Keratinocyte (primary cell): ENCODE measurements at regions not wholly inside any gene's neighbourhood (a gene's known extent, or its start where the extent isn't known, plus 50 kb on each side); places are given as distances from the start of the nearest gene placed in this dataset.

ENCODE experiments used
- EZH2 ChIP-seq: IDR thresholded peaks from one replicate; pipeline ENCODE4 v1.6.1; 2012; ENCODE audit warnings: inconsistent platforms, mild to moderate bottlenecking, low read length, moderate library complexity
- TF ChIP-seq, protein P1 (sequence below), 3 experiments: IDR thresholded peaks in 1 of 3; conservative IDR thresholded peaks in 1 of 3; optimal IDR thresholded peaks in 1 of 3; 2 replicates in 2 of 3; 3 replicates in 1 of 3; pipeline versions ENCODE3 to v1.5.1; 2011; ENCODE audit warnings: low read length in 3 of 3, mild to moderate bottlenecking in 3 of 3, moderate library complexity in 2 of 3, control low read depth in 1 of 3, inconsistent platforms in 1 of 3; ENCODE audit not compliant: insufficient read depth in 2 of 3; ENCODE audit errors: extremely low read depth in 1 of 3

DNA sequence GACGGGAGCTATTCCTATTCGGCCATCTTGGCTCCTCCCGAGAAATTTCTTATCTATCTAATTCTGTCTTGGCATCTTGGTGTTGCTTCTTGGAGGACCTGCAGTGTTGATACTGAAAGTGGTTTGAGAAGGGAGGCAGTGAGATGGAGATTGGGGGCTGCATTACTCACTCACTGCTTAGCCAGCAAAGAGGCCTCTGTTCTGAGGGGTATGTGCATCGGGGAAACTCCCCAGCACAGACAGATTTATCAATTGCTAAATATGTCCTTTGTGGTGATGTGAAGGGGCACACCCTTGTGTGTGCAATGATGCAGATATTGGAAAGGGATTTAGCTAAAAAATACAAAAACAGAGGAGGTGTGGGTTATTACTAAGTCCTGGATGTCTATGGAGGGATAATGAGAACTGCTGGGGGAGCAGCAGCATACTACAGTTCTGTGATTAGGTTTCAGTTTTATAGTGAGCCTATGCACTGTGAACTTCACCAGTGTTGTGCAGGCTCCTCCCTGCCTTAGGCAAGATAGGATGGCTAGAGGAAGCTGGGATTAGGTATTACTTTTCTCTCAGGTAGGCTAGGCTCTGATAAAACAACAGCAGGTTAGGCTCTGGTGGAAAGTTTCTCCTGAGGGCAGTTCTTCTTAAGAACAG is 279.0 kb downstream of the HS3ST1 start:
- TF ChIP-seq, protein P1, sequence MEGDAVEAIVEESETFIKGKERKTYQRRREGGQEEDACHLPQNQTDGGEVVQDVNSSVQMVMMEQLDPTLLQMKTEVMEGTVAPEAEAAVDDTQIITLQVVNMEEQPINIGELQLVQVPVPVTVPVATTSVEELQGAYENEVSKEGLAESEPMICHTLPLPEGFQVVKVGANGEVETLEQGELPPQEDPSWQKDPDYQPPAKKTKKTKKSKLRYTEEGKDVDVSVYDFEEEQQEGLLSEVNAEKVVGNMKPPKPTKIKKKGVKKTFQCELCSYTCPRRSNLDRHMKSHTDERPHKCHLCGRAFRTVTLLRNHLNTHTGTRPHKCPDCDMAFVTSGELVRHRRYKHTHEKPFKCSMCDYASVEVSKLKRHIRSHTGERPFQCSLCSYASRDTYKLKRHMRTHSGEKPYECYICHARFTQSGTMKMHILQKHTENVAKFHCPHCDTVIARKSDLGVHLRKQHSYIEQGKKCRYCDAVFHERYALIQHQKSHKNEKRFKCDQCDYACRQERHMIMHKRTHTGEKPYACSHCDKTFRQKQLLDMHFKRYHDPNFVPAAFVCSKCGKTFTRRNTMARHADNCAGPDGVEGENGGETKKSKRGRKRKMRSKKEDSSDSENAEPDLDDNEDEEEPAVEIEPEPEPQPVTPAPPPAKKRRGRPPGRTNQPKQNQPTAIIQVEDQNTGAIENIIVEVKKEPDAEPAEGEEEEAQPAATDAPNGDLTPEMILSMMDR (optimal IDR thresholded peaks at IDR 0.05 in 1 of 3, IDR thresholded peaks at IDR 0.05 in 1 of 3, conservative IDR thresholded peaks at IDR 0.05 in 1 of 3; ENCODE audit: extremely low read depth in 1 of 3, insufficient read depth in 2 of 3, low read length in 3 of 3) = no peak
- TF ChIP-seq EZH2 = no peak
